GM21423 (cell line): ENCODE measurements at regions not wholly inside any gene's neighbourhood (a gene's known extent, or its start where the extent isn't known, plus 50 kb on each side); places are given as distances from the start of the nearest gene placed in this dataset.
"Not testable (repeated sequence)": the region's sequence is repeated elsewhere in the genome, so short reads cannot be mapped to it uniquely, and the experiment has no call there.

Source experiments
- ATAC-seq: cut with Tn5 transposase; IDR thresholded peaks from one replicate; pipeline ENCODE4 v1.9.1; 2021; ENCODE audit warnings: mild to moderate bottlenecking, moderate library complexity; ENCODE audit not compliant: unreplicated experiment

DNA sequence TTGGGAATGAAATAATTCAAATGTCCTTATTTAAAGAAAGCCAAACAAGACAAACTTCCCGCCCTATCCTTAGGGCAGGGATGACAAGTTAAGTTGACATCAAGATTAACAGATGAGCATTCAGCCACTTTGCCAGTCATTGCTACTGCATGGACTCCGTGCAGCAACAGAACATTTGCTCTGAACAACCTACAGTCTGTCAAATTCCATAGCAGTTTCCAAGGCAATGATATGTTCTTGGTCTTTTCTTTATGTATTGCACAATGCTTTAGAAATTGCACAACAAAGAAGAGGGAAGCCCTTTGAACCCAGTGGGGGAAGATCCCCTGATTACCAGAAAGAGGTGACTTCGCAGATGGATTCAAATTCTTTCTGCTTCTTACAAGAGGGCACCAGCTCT is 269.8 kb downstream of the BCAT1 start:
- ATAC-seq, result no peak

DNA sequence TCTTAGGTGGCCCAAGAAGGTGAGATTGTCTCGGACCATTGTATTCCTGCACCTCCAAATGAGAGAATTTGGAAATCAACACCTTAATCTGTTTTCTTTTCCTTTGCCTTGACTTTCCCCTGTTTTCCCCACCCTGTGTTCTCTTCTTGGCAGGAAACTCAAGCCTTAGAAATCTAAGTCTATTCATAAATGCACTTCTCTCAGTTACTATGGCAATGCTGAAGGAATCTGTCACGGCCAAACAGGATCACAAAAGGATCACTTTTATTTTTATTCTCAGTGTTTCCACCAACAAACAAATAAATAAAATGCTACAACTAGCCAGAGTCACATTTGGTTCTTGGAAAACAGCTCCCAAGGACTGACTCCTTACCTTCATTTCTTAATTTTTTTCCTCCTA is 270.5 kb downstream of the BCAT1 start:
- ATAC-seq, result no peak

GRCh38 chr12:24668563-24668962 is 280.3 kb downstream of the BCAT1 start:
- ATAC-seq, result no peak

DNA sequence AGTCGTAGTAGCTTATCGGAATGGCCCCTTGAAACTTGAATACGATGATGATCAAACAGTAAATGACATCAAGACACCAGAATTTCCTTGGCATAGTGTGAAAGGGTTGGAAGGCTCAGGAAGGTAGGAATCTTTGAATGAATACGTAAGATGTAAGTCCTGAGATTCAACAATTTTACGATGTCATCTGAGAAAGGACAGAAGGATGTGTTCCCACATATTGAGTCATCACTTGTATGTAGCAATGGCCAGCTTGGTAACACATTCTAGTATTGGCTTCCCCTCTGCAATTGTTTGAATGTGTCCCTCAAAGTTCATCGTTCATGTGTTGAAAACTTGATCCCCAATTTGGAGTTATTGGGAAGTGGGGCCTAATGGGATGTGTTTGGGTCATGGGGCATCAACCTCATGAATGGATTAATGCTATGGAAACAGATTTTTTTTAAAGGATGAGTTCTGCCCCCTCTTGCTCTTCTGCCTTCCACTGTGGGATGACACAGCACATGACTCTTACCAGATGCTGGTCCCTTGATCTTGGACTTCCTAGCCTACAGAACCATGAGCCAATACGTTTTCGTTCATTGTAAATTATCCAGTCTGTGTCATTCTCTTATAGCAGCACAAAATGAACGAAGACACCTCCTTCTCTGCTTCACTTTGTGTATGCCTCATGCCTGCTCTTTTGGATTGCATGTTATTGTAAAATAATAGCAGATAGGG is 284.6 kb downstream of the BCAT1 start:
- ATAC-seq, result no peak

DNA sequence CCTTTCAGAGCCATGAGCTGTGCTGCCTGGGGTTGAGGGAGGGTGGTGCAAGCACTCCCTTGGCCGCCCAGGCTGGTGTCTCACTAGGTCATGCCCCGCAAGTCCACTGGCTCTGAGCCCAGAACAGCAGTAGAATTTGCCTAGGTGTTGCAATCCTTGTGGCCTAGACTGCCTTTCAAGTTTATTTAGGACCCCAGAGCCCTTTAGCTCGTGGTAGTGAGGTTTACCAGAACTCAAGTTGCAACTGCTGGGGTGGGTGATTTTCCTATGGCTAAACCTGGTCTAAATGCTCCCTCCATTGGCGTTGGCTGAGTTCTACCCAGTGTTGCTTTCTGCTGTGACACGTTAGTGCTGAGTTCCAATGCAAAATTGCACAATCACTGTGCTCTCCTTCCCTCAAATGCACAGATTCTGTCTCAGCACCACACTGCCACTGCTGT is 287.2 kb downstream of the BCAT1 start:
- no peak for ATAC-seq

DNA sequence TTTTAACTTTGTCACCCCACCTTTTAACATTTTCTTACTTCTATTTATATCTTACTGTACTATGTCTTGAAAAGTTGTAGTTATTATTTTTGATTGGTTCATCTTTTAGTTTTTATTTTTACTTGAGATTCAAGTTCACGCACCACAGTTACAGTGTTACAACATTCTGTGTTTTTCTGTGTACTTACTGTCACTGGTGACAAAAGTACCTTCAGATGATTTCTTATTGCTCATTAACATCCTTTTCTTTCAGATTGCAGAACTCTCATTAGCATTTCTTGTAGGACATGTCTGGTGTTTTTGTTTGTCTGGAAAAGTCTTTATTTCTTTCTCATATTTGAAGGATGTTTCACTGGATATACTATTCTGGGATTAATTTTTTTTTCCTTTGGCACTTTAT is 289.9 kb downstream of the BCAT1 start:
- ATAC-seq, result no peak

DNA sequence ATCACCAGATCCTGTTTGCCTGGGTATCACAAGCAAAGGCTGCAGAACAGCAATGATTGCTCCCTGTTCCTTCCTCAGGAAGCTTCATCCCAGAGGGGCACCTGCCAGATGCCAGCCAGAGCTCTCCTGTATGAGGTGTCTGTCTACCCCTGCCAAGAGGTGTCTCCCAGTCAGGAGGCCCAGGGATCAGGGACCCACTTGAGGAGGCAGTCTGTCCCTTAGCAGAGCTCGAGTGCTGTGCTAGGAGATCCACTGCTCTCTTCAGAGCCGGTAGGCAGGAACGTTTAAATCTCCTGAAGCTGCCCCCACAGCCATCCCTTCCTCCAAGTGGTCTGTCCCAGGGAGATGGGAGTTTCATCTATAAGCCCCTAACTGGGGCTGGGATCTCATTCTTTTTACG is 294.6 kb downstream of the BCAT1 start:
- ATAC-seq, result not testable (repeated sequence)

GRCh38 chr12:24649634-24650033 is 299.3 kb downstream of the BCAT1 start:
- no peak for ATAC-seq

DNA sequence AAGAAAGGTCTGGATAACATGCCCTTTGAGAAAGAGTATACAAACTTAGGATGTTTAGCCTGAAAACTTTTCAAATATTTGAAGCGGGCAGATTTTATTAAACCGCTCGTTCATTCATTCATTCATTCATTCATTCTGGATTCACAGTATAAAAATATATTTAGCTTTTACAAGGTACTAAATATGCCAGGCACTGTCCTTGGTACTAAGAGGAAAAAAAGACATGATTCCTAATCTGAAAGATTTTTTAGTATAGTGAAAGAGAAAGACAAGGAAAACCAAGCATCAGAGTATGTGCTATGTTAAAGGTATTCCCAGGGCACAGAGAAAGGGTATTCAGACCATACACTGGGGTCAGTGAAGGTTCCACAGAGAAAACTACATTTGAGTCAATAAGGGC is 299.7 kb downstream of the BCAT1 start:
- no peak for ATAC-seq

- ATAC-seq, result no peak
Measured at GRCh38 chr12:24645254-24645653, 303.6 kb downstream of the BCAT1 start.

DNA sequence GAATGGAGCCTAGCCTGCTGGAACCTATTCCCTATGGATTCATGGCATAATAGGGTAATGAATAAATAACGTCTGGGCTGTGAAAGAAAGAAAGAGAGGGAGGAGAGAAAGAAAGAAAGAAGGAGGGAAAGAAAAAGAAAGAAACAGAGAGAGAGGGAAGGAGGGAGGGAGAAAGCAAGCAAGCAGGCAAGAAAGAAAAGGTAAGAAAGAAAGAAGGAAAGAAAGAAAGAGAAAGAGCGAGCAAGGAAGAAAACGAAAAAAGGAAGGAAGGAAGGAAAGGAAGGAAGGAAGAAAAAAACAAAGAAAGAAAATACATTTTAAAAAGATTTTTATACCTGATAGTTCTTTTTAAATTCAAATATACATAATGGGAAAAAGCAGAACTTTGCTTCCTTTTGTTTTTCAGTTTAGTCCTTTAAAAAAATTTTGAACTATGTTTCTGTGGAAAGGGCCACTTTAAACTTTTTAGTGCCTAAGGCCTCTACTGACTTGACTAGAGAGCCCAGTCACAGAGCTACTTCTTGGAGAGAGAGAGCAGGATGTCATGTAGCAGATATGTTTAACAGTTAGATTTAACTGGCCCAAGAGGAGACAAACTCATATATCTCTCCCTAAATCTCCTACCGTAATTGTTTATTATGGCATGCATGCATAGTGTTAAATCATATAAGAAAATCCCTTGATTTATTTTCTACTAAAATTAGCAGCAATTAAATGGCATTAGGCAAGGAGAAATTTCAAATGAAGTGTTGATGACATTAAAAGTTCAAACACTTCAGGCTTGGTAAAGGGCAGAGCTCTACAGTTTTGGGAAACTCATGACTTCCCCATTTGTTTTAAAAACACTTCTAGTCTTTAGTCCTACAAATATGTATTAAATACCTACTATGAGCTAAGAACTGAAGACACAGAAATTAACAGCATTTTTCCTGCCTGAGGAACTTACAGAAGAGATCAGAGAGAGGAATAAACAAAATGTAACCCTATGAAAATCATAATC is 305.5 kb downstream of the BCAT1 start:
- no peak for ATAC-seq

DNA sequence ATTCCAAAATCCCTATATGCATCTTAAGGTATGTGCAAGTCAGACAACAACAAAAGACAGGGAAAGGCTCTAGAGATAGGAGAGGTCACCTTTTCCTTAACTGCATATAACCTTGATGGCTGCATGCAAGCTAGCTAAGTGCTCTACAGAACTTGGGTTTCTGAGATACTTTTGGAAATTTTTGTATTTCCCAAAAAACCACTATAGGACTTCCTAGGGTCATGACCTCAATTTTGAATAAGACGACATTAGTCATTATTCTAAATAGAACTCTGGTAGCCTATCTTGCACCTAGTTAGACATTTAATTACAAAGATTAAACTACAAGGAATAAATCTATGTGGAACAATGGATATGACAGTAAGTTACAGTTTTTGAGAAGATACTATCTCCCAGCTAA is 309.3 kb downstream of the BCAT1 start:
- no peak for ATAC-seq

DNA sequence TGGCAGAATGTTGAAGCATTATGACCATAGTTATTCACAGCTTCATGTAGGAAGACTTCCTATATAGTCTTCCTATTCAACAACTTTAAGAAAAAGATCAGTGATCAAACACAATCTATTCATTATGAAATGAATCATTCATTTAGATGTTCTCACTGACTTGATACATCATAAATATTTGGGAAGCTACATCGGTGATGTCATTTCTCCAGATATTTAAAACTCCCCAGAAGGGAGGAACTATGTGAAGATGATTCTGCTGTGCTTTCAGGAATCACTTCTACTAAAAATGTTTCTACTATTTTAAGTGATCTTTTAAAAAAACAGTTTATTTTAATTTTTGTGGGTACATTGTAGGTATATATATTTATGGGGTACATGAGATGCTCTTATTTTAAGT is 316.4 kb downstream of the BCAT1 start:
- no peak for ATAC-seq

DNA sequence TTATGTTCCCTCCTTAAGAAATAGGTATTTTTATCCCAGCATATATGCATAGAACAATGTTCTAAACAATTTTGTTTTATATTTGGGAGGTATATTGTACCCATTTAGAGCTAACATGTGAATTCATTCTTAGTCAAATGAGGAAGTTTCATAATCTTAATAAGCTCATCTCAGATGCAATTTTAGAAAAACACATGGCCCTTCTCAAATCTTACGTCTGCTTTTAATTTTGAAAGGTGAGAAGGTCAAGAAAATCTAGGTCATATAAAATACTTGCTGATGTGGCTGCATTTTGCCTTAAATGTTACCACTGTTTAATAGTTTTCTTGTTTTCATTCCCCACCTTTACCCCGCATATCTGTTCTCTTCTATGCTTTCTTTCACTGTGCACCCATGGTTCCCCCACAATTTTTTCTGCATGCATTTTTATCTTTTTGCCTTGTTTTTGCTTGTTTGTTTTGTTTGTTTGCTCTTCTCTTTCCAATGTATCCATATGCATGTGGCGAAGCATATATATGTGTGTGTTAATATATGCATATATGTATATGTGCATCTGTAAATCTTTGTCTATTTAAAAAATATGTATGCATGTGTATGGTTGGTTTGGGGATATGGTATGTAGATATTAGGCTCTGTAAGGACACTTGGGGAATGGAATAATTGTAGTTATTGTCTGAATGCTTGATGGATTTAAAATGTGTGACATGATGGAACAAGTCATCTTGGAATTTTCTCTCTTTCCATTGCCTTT is 317.1 kb downstream of the BCAT1 start:
- ATAC-seq, result no peak

DNA sequence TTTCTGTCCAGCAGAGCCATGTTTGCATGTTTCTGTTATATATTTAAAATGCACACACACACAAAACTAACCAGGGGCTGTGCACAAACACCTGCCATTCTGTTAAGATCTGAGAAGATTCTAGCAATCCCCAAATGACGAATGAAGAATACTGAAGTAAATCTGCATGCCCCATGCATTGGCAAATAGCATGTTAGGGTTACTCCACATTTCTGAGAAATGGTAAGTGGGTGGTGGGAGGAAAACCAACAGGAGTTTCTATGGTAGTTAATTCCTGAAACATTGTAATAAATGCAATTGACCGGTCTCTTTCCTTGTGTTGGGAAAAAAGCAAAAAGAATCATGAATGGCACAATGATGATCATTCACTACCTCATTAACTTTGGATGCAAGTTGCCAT is 318.0 kb downstream of the BCAT1 start:
- no peak for ATAC-seq

DNA sequence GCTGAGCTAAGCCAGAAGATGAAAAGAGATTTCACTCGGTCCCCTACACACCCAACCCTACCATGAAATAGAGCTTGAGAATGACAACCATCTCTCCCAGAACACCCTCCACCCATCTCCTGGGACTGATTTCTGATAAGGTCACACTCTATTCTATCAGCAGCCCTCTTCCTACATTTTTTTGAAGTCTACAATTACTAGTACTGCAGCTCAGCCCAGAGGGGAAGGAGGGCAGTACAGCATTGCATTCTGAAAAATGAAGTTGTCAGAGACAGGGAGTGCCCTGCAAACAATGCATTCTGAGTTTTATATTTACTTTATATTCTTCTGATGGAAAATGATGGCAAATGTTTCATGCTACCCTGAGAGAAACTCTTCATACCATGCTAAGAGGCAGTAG is 318.5 kb downstream of the BCAT1 start:
- no peak for ATAC-seq

GRCh38 chr12:24625103-24625502 is 323.8 kb downstream of the BCAT1 start:
- no peak for ATAC-seq

GRCh38 chr12:24619954-24620353 is 328.9 kb downstream of the BCAT1 start:
- not testable (repeated sequence) for ATAC-seq

DNA sequence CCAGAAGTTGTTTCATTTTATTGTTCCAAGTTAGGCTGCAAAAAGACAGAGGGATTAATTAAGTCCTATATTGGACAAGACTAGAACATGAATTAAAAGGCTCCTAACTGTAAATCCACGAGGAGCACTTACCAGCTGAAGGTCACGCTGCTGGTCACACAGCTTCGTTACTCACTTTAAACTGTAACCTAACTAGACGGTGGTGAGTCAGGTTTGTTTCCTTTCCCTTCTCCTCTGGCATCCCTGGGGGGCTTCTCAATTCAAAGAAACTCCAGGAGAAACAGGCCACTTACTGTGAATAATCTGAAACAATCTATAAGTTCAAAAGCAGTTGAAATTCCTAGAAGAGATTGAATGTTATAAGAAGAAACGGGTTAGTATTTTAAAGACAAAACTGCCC is 331.4 kb downstream of the BCAT1 start:
- ATAC-seq, result no peak

DNA sequence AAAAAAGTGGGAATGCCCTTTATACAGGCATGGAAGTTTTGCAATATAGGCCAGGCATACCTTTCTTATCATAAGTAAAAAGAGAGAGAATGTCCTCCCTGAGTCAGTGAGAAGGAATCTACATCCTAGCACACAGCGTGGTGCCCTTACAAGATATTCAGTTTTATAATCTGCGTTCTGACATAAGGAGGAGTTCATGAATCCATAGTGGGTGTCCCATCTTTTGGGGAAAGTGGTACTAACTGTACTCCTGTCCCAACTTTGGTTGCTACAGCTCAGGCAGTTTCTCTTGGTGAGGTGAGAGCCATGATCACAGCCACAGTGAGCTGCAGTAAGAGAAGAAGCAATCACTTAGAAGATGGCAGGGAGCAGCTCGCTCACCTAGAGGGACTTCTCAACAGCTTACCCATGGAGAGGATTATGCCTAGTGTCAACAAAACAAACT is 332.9 kb downstream of the BCAT1 start:
- no peak for ATAC-seq

DNA sequence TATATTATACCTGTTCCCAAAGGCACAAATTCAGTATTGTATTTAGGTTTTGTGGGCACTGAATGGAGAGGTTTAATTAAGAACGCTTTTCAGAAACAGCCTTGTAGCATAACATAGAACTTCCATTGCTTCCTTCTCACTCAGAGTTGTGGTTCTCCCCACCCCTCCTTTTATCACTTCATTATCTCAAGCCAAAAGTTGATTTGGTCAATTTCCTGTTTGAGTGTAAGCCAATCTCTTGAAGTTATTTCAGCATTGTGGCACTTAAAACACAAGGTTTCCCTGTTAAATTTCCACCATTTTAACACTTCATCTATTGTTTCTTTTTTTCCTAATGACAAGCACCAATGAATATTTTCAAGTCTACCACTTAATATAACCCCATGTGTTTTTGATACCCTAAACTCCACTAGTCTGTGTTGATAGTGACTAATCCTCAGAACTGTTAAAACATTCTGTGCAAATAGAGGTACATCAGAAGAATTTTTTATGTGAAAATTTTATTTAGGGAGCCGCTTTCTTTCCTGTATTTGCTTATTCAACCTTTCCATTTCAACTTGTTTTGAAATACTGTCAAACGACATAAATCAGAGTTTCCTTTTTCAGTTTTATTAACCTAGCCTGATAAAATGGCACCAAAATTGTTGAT is 340.1 kb downstream of the BCAT1 start:
- ATAC-seq, result no peak
